ENCODE measurements at regions not wholly inside any gene's neighbourhood (a gene's known extent, or its start where the extent isn't known, plus 50 kb on each side); places are given as distances from the start of the nearest gene placed in this dataset.

DNA sequence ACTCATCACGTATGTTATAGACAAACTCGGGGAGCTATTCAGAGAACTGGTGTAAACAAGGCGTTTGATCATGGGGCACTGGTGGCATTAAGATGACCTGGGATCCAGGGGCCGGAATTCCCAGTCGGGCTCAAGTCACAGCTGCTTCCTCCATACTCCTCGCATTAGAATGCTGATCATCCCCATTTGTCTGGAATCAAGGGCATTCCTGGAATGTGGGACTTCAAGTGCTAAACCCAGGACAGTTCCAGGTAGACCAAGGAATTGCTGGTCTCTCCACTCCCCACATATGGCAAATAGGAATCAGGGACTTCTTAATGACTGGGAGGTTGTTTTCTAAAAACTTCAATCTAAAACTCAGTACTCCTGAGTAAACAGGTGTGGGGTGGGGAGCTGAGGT, 355.7 kb upstream of the RAB6C start:
- Histone ChIP-seq H3K4me3 (ENCODE audit: insufficient read depth, low read length) (no peak overlapping the region), H3K27ac (ENCODE audit: low read depth, low read length) (no peak overlapping the region), H2AFZ (ENCODE audit: low read length) (no peak overlapping the region), H3K79me2 (ENCODE audit: insufficient read depth, low read length) (no peaks in the 10 kb centered on the region), H3K27me3 (ENCODE audit: insufficient read depth, low read length) (no peaks in the 10 kb centered on the region), H3K4me2 (ENCODE audit: insufficient read depth, low read length) (no peak overlapping the region), H3K36me3 (ENCODE audit: insufficient read depth, low read length) (no peaks in the 10 kb centered on the region), H3K9me3 (ENCODE audit: low read depth, low read length) (peaks cover 3% of the 10 kb centered on the region), H3K4me1 (ENCODE audit: insufficient read depth, low read length) (no peaks in the 10 kb centered on the region), H4K20me1 (ENCODE audit: insufficient read depth, low read length) (no peaks in the 10 kb centered on the region)
- DNase-seq (ENCODE audit: insufficient read length, low spot score, missing footprints), result no peak
- TF ChIP-seq, protein P1, sequence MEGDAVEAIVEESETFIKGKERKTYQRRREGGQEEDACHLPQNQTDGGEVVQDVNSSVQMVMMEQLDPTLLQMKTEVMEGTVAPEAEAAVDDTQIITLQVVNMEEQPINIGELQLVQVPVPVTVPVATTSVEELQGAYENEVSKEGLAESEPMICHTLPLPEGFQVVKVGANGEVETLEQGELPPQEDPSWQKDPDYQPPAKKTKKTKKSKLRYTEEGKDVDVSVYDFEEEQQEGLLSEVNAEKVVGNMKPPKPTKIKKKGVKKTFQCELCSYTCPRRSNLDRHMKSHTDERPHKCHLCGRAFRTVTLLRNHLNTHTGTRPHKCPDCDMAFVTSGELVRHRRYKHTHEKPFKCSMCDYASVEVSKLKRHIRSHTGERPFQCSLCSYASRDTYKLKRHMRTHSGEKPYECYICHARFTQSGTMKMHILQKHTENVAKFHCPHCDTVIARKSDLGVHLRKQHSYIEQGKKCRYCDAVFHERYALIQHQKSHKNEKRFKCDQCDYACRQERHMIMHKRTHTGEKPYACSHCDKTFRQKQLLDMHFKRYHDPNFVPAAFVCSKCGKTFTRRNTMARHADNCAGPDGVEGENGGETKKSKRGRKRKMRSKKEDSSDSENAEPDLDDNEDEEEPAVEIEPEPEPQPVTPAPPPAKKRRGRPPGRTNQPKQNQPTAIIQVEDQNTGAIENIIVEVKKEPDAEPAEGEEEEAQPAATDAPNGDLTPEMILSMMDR (IDR thresholded peaks at IDR 0.05; ENCODE audit: extremely low read depth, low read depth, low read length), result no peak

DNA sequence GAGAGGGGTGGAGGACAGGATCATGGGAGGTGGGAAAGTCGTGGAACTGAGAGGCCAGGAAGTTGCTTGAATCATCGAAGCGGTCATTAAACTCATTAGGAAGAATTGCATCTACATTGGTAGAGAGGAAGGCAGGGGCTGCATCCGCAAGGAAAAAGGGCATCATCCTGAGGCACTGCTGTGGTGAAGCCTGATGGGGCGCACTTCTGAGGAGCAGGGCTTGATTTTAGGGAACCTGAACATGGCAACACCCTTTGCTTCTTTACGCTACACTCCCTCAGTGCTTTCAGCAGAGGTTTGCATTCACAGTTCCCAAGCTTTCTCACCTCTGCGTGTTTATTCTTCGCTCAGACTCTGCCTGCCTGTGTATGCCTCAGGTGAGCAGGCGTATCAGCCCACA, 352.0 kb upstream of the RAB6C start:
- Histone ChIP-seq H3K9me3 (ENCODE audit: low read depth, low read length) (peaks cover 5% of the 10 kb centered on the region), H3K4me3 (ENCODE audit: insufficient read depth, low read length) (no peak overlapping the region), H3K79me2 (ENCODE audit: insufficient read depth, low read length) (no peaks in the 10 kb centered on the region), H3K36me3 (ENCODE audit: insufficient read depth, low read length) (no peaks in the 10 kb centered on the region), H3K27ac (ENCODE audit: low read depth, low read length) (no peak overlapping the region), H3K4me1 (ENCODE audit: insufficient read depth, low read length) (no peaks in the 10 kb centered on the region), H3K4me2 (ENCODE audit: insufficient read depth, low read length) (no peak overlapping the region), H3K27me3 (ENCODE audit: insufficient read depth, low read length) (no peaks in the 10 kb centered on the region), H2AFZ (ENCODE audit: low read length) (no peak overlapping the region), H4K20me1 (ENCODE audit: insufficient read depth, low read length) (no peaks in the 10 kb centered on the region)
- TF ChIP-seq, protein P1 (IDR thresholded peaks at IDR 0.05; ENCODE audit: extremely low read depth, low read depth, low read length), result no peak
- DNase-seq (ENCODE audit: insufficient read length, low spot score, missing footprints), result no peak

DNA sequence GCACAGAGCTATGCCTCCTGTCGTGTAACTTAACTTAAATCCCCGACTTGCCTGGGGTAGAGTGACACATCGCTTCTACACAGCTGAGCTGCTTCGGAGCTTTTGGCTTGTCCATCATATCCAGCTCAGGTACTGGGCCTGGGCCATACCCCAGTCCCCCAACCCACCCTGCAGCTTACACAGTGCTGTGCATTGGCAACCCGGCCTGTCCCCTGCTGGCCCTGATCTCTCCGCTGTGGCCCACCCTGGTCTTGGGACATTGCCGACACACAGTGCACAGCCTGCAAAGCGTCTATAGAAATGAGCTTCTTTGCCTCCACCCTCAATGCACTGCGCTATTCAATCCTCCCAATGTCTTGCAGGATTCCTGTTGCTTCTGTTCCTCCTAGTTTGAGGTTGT, 342.8 kb upstream of the RAB6C start:
- H3K9me3 ChIP-seq (ENCODE audit: low read depth, low read length), result no peaks in the 10 kb centered on the region
- H2AFZ ChIP-seq (ENCODE audit: low read length), result no peak overlapping the region
- no peak overlapping the region for H3K27ac ChIP-seq (ENCODE audit: low read depth, low read length)
- H3K36me3 ChIP-seq (ENCODE audit: insufficient read depth, low read length), result no peaks in the 10 kb centered on the region
- no peak for DNase-seq (ENCODE audit: insufficient read length, low spot score, missing footprints)
- no peaks in the 10 kb centered on the region for H3K4me1 ChIP-seq (ENCODE audit: insufficient read depth, low read length)
- TF ChIP-seq, protein P1 (IDR thresholded peaks at IDR 0.05; ENCODE audit: extremely low read depth, low read depth, low read length), result no peak
- no peaks in the 10 kb centered on the region for H3K79me2 ChIP-seq (ENCODE audit: insufficient read depth, low read length)
- no peaks in the 10 kb centered on the region for H4K20me1 ChIP-seq (ENCODE audit: insufficient read depth, low read length)
- H3K4me3 ChIP-seq (ENCODE audit: insufficient read depth, low read length), result no peak overlapping the region
- H3K27me3 ChIP-seq (ENCODE audit: insufficient read depth, low read length), result no peaks in the 10 kb centered on the region
- no peak overlapping the region for H3K4me2 ChIP-seq (ENCODE audit: insufficient read depth, low read length)

DNA sequence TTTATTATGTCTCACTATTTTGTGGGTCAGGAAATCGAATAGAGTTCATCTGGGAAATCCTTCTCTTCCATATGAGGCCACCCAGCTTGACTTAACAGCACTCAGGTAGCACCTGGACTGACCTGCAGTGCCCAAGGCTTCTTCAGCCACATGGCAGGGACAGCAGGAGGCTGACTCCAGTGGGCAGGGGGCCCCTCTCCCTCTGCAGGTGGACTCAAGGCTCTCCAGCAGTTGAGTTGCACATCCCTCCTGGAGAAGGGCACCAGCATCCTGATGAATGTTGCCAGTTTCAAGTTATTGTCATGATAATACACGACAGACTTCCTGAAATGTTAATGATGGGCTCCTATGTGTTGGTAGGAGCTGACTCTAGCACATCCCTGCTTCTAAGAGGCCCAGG, 338.1 kb upstream of the RAB6C start:
- Histone ChIP-seq H2AFZ (ENCODE audit: low read length) (no peak overlapping the region), H3K4me2 (ENCODE audit: insufficient read depth, low read length) (no peak overlapping the region), H3K27ac (ENCODE audit: low read depth, low read length) (no peak overlapping the region), H3K79me2 (ENCODE audit: insufficient read depth, low read length) (no peaks in the 10 kb centered on the region), H4K20me1 (ENCODE audit: insufficient read depth, low read length) (no peaks in the 10 kb centered on the region), H3K27me3 (ENCODE audit: insufficient read depth, low read length) (no peaks in the 10 kb centered on the region), H3K4me3 (ENCODE audit: insufficient read depth, low read length) (no peak overlapping the region), H3K4me1 (ENCODE audit: insufficient read depth, low read length) (no peaks in the 10 kb centered on the region), H3K36me3 (ENCODE audit: insufficient read depth, low read length) (no peaks in the 10 kb centered on the region), H3K9me3 (ENCODE audit: low read depth, low read length) (no peaks in the 10 kb centered on the region)
- DNase-seq (ENCODE audit: insufficient read length, low spot score, missing footprints), result no peak
- TF ChIP-seq, protein P1 (IDR thresholded peaks at IDR 0.05; ENCODE audit: extremely low read depth, low read depth, low read length), result no peak
